Esophagus (tissue), 2 donors: ENCODE measurements at regions not wholly inside any gene's neighbourhood (a gene's known extent, or its start where the extent isn't known, plus 50 kb on each side); places are given as distances from the start of the nearest gene placed in this dataset.

Experiments used
- H3K27ac ChIP-seq, 2 donors: one replicate each; pipeline ENCODE4 v1.5.1; 2013; ENCODE audit warnings: low read depth in 2 of 2, mild to moderate bottlenecking in 2 of 2, inconsistent platforms in 1 of 2, low read length in 1 of 2, moderate library complexity in 1 of 2
- H3K27me3 ChIP-seq, 2 donors: one replicate each; pipeline ENCODE4 v1.6.1; 2013; ENCODE audit warnings: low read length in 2 of 2, control low read depth in 1 of 2, mild to moderate bottlenecking in 1 of 2; ENCODE audit not compliant: insufficient read depth in 2 of 2, control insufficient read depth in 1 of 2
- H3K36me3 ChIP-seq, 2 donors: one replicate each; pipeline ENCODE4 v1.6.1; 2013; ENCODE audit warnings: low read length in 1 of 2; ENCODE audit not compliant: control insufficient read depth in 2 of 2, insufficient read depth in 2 of 2
- H3K4me1 ChIP-seq, 2 donors: one replicate each; pipeline ENCODE4 v1.6.1; 2013; ENCODE audit warnings: low read length in 1 of 2; ENCODE audit not compliant: control insufficient read depth in 2 of 2, insufficient read depth in 2 of 2
- H3K4me3 ChIP-seq, 2 donors: one replicate each; pipeline ENCODE4 v1.5.1; 2013; ENCODE audit warnings: low read length in 2 of 2, mild to moderate bottlenecking in 2 of 2, low read depth in 1 of 2, moderate library complexity in 1 of 2
- H3K9me3 ChIP-seq, 2 donors: one replicate each; pipeline ENCODE4 v1.6.1; 2013; ENCODE audit warnings: mild to moderate bottlenecking in 2 of 2, low read depth in 1 of 2, low read length in 1 of 2, moderate library complexity in 1 of 2; ENCODE audit not compliant: control insufficient read depth in 2 of 2, insufficient read depth in 1 of 2
- WGBS, 2 donors: extraction: QIAGEN DNeasy Blood & Tissue Kit; methylation state at CpG; one replicate each; pipeline ENCODE4 v1.1.7; 2013; 5-methylcytosine and 5-hydroxymethylcytosine counted together
- donor health status: healthy with polysubstance abuse.
- donor health status: Bipolar disorder and iron deficiency.

- Histone ChIP-seq H3K9me3 (no peaks in the 10 kb centered on the region), H3K36me3 (no peaks in the 10 kb centered on the region), H3K4me3 (no peak overlapping the region), H3K4me1 (no peaks in the 10 kb centered on the region), H3K27me3 (no peaks in the 10 kb centered on the region), H3K27ac (no peak overlapping the region)
- 67 to 79% methylated on average over 5 of the region's 5 CpGs for WGBS, 2 donors
Observed at GRCh38 chr2:7819316-7819715, 862.5 kb upstream of the ID2 start.

- no peak overlapping the region for H3K27ac ChIP-seq
- no peak overlapping the region for H3K4me3 ChIP-seq
- no peaks in the 10 kb centered on the region for H3K36me3 ChIP-seq
- H3K9me3 ChIP-seq: no peaks in the 10 kb centered on the region
- H3K4me1 ChIP-seq: no peaks in the 10 kb centered on the region
- WGBS, 2 donors: 60 to 66% methylated on average over 4 of the region's 4 CpGs
- H3K27me3 ChIP-seq: no peaks in the 10 kb centered on the region
Observed at GRCh38 chr2:7819850-7820249, 862.0 kb upstream of the ID2 start.

GRCh38 chr2:7824211-7824610, 857.6 kb upstream of the ID2 start:
- Histone ChIP-seq H3K4me3 (no peak overlapping the region), H3K9me3 (no peaks in the 10 kb centered on the region), H3K27me3 (no peaks in the 10 kb centered on the region), H3K36me3 (no peaks in the 10 kb centered on the region), H3K27ac (no peak overlapping the region), H3K4me1 (no peaks in the 10 kb centered on the region)
- WGBS, 2 donors: 96% methylated on average over 2 of the region's 2 CpGs

- WGBS, 2 donors: 46 to 52% methylated on average over 9 of the region's 9 CpGs
Observed at GRCh38 chr2:7825591-7826312, 856.1 kb upstream of the ID2 start.

GRCh38 chr2:7826656-7827055, 855.2 kb upstream of the ID2 start:
- no peak overlapping the region for H3K27ac ChIP-seq
- 78 to 84% methylated on average over 4 of the region's 4 CpGs for WGBS, 2 donors
- no peaks in the 10 kb centered on the region for H3K9me3 ChIP-seq
- H3K36me3 ChIP-seq: no peaks in the 10 kb centered on the region
- H3K4me3 ChIP-seq: no peak overlapping the region
- no peaks in the 10 kb centered on the region for H3K27me3 ChIP-seq
- H3K4me1 ChIP-seq: no peaks in the 10 kb centered on the region

More at GRCh38 chr2:7825591-7826312, 856.1 kb upstream of the ID2 start:
- Histone ChIP-seq H3K27ac (no peak overlapping the region), H3K36me3 (no peaks in the 10 kb centered on the region), H3K4me1 (no peaks in the 10 kb centered on the region), H3K9me3 (no peaks in the 10 kb centered on the region), H3K27me3 (no peaks in the 10 kb centered on the region), H3K4me3 (no peak overlapping the region)

GRCh38 chr2:7829241-7829640, 852.6 kb upstream of the ID2 start:
- H3K27me3 ChIP-seq: no peaks in the 10 kb centered on the region
- no peaks in the 10 kb centered on the region for H3K4me1 ChIP-seq
- H3K36me3 ChIP-seq: no peaks in the 10 kb centered on the region
- no peak overlapping the region for H3K27ac ChIP-seq
- H3K9me3 ChIP-seq: no peaks in the 10 kb centered on the region
- WGBS, 2 donors: 80 to 91% methylated on average over 3 of the region's 3 CpGs
- no peak overlapping the region for H3K4me3 ChIP-seq

- no peaks in the 10 kb centered on the region for H3K9me3 ChIP-seq
- WGBS, 2 donors: 83 to 84% methylated on average over 2 of the region's 2 CpGs
- H3K4me1 ChIP-seq: peaks cover 0 to 1% of the 10 kb centered on the region in 2 donors
- no peak overlapping the region for H3K4me3 ChIP-seq
- H3K27ac ChIP-seq: no peak overlapping the region
- H3K27me3 ChIP-seq: no peaks in the 10 kb centered on the region
- no peaks in the 10 kb centered on the region for H3K36me3 ChIP-seq
Observed at GRCh38 chr2:7830616-7831015, 851.2 kb upstream of the ID2 start.

GRCh38 chr2:7835151-7835550, 846.7 kb upstream of the ID2 start:
- WGBS, 2 donors: 49 to 69% methylated on average over 3 of the region's 3 CpGs
- Histone ChIP-seq H3K36me3 (no peaks in the 10 kb centered on the region), H3K4me1 (peaks cover 0 to 2% of the 10 kb centered on the region in 2 donors), H3K27ac (no peak overlapping the region), H3K27me3 (no peaks in the 10 kb centered on the region), H3K4me3 (no peak overlapping the region), H3K9me3 (no peaks in the 10 kb centered on the region)

GRCh38 chr2:7835693-7836680, 845.9 kb upstream of the ID2 start:
- peaks cover 0 to 2% of the 10 kb centered on the region in 2 donors for H3K4me1 ChIP-seq
- no peak overlapping the region for H3K4me3 ChIP-seq
- no peaks in the 10 kb centered on the region for H3K27me3 ChIP-seq
- no peaks in the 10 kb centered on the region for H3K36me3 ChIP-seq
- H3K9me3 ChIP-seq: no peaks in the 10 kb centered on the region
- WGBS, 2 donors: 42 to 55% methylated on average over 12 of the region's 12 CpGs
- no peak overlapping the region for H3K27ac ChIP-seq
